GM18907 (cell line): ENCODE measurements at regions not wholly inside any gene's neighbourhood (a gene's known extent, or its start where the extent isn't known, plus 50 kb on each side); places are given as distances from the start of the nearest gene placed in this dataset.

Experiments used
- ATAC-seq: cut with Tn5 transposase; IDR thresholded peaks from one replicate; pipeline ENCODE4 v1.9.1; 2021; ENCODE audit warnings: mild to moderate bottlenecking, moderate library complexity; ENCODE audit not compliant: unreplicated experiment

DNA sequence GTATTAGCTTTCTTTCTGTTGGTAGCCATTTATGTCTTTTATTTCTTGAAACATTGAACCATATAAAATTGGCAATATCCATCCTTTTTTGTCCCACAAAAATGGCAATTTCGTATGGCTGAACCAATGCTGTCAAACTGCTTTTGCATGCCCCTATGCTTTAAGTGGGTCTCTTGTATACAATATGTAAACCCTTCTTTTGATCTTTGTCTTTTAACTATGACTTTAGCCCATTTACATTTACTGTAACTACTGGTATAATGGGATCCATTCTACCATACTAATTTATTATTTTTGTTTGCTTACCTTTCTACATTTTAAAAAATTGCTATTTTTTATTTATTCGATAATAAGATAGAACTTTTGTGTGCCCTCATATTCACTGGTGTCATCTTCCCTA, 93.4 kb downstream of the TENT4A start:
- no peak for ATAC-seq

DNA sequence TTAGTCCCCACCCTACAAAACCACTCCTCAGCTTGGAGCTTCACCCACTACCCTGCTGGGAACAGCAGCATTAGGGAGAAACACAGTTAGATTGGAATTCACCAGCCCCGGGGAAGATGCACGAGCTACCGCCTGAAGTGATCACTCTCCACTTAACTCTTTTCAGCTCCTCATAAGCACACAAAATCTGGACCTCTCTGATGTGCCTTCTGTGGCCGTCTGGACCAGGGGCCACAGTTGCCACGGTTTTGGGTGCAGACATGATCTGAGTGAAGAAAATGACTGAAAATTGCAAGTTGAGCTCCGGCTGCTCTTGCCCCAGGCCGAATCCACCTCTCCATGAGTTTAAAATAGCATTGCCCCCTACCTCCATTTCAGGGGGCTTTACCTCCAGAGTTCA, 95.2 kb downstream of the TENT4A start:
- no peak for ATAC-seq

DNA sequence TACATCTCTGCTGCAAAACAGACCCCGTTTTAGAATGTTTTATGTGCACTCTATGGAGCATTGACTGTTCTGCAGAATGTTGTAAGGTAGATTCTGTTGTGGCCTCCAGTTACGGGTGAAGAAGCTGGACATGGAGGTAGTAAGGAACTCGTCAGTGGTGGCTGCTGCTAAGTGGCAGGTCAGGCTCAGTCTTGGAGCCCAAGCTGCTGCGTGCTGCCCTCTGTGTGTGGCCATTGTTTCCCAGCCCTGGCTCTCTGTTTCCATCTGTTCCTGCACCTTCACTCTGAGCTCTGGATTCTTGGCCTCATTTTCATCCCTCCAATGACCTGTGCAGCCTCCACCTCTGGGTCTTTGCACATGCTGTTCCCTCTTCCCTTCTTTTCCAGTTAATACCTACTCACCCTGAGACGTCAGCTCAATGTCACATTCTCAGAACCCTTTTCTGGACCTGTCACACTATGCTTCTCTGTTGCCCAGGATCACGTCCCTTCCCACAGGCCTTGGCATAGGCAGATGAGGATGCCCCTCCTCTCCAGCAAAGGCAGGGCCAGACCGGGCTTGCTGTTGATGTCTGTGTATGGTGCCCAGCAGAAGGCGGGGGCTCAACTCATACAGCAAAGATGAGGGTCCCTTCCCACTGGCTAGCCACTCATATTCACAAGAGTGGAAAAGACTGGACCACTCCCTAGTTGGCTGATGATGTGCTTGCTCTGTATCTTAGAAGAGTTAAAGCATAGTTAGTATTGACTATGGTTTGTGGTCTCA, 97.6 kb downstream of the TENT4A start:
- ATAC-seq = no peak

DNA sequence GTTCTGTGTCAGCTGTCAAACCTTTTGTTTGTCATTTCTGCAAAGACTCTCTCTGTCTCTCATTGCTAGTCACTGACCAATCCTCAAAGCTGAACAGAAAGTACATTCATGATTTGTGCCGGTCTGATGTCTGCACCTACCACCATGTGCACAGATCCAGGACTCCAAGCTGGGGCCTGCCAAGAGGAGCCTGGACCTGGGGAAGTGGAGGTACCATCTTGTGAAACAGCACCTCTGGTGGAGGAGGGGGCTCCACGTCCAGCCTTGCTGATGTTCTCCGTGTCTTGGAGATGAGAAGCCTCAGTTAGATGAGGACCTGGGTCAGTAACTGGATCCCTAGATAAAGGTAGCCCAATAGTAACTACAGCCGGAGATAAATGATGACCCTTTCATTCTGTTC, 98.9 kb downstream of the TENT4A start:
- ATAC-seq = no peak

DNA sequence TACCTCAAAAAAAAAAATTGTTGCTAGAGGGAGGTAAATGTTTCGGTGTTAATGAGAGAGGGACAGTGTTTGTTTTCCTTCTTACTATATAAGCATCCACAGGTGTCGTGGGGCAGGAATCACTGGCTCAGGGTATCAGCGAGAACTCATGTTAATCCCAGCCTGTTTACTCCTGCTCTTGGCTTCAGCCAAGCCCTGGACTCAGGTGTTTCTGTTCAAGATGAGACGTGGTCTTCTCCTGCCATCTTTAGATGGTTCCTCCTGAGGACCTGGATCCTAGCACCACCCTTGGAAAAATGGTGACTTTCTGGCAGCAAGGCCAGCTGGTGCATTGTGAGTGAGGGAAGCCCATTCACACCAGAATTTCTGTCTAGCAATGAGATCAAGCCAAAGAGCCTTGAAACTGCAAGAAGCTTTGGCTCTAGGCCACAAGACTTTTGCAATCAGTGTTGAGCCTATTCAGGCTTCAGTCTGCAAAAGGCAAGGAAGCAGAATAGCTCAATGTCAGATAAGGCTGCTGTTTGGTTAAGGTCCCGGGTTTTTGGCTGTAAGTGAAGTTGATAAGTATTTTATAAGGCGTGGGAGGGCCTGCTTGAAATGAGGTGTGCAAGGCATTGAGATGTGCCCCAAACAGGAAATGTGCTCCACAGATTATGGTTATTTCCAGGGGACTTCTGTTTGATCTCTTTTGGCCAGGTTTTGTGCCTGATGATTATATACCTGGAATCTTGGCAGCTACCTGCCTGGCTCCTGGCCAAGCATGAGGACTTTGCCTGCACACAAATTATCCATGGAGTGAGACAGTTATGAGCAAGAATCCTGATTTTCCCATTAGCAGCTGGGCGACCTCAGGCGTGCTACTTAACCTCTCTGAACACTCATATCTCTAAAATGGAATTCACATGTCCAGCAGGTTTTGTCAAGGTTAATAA, 99.8 kb downstream of the TENT4A start:
- ATAC-seq = no peak

DNA sequence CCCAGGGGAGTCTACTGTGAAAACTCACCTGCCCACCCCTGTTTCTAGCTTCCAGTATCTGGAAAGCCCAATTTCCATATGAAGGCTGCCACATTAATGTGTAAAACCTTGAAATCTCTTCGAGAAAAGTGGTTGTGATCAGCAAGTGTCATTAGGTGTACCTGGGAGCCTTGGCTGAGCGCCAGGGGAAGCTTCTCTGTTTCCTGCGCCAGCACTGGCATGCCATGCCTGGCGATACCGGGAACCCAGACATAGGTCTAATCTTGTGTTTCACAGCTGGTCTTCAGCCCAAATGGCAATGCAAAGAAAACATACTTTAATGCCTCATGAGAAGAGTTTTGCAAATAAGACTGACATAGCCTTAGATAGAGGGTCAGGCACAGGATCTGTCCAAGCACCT, 101.6 kb downstream of the TENT4A start:
- no peak for ATAC-seq

DNA sequence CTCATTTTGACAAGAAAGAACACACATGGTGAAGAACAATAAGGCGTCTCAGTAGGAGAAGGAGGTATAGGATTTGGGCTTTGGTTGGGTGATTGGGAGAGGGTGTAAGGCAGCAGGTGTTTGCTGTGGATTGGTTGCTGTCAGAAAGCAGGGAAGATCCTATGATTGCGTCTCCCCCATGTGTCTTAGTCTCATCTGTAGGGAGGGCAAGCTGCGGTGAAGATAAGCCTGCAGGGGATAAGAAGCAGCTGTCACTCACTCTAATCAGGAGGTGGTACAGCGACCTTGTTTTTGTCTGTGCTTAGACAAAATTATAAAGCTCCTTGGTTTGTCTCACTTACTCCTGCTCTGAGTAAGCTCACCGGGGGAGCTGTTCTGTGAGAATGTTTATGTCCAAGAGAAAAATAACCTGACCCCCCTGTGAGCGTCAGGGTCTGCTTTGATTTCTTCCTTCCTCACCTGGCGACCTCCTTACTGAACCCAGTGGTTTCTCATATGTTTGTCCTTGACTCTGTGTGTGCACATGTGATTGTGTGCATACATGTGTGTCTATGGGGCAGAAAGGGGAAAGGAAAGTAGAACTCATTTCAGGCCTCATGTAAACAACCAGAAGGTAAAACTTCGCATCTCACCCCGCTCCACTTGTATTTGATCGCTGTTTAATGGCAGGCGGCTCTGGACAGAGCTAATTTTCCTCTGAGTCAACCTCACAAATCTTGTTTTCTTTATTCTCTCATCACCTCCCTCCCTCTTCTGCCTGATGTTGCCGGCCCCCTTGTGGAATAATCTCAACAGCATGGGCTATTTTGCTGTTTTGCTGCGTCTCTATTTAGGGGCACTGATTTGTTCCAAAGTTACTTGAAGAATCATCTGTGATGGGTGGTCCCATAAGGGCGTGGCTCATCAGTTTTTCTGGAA, 105.6 kb downstream of the TENT4A start:
- ATAC-seq = no peak

DNA sequence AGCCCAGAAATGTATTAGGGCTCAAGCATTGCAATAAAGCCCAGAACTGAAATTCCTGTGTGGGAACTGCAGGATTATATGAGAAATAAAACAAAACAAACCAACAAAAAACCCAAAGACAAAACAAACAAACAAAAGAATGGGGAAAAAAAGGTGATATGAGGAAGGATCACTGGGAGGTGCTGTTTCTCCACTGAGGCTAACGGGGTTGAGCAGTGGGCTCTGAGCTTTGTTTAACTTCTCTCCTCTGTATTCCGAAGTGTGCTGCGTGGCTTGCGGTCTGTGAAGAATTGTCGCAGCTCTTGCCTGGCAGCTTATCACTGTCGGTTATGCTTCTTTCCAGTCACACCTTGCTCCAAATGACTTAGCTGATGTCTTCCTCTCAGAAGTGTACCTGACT, 106.3 kb downstream of the TENT4A start:
- ATAC-seq = no peak

DNA sequence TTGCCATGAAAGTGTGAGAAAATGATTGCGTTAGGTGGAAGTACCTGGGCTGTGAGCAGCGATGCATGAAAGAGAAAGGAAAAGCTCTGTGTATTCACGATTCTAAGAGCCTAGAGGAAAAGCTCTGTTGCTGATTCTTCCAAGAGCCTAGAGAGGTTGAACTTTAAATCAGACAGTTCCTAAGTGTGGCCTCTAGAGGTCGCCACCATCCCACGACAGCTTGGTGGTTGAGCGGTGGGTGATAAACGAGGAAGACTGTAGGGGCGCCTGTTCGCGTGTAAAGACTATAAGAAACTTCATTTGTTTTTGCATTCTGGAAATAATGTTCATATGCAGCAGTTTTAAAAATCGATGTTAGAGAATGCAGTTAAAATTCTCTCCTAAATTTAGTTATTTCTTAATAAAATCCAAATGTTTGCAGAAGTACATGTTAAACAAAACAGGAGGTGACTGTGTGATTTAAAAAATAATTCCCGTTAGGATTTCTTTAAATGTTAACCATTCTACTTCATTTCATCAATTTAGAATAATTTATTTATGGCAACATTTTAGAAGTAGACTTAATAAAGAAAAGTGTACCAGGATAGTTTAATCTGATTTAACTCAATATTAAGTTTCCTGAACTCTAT, 107.7 kb downstream of the TENT4A start:
- peak; percentile 66 for ATAC-seq

DNA sequence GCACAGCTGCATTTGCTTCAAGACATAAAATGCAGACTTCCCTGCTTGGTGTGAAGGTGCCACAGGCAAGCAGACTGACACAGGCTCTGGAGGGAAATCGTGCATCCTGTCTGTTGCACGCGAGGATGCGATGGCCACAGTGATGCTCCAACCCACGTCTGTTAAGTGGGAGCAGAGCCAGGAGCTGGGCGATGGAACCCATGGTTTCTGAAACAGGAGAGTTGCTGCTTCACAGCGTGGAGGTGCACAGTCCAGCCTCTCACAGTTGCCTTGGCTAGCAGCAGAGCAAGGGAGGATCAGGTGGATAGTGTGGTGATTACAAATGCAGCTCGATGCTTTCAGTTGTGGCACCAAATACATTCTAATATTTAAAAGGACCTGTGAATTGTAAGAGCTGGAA, 108.8 kb downstream of the TENT4A start:
- no peak for ATAC-seq

DNA sequence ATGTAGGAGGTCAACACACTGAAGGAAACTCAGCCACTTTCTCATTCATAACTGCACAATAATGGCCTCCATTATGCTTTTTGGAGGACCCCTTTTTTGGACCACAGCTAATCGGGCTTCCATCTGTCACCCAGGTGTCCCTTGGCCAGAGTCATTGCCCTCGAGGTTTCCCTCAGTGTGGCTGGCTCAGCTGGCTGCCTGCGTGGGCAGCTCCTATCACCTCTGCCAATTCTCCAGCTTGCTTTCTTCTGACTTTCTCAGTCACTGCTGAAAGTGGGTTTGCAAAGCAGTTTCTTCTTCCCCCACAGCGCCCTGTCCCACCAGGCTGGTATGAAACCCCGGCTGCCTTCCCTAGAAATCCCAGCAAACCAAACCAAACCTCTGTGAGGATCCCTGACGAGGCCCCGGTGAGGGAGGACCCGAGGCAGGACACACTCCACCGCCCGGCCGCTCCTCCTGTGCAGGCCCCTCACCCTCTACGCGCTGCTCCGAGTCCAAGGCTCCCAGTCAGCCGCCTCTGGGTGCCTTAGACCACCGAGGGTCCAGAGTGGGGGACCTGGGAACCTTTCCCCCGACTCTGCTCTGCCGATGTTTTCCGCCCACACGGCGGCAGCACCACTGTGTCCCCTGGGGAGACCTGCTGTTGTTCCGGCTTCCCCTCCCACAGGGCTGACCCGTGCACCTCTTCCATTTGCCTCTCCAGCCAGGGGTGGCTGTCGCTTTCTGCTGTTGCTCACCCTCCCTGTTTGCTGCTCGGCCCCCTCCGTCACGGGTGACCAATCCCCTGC, 109.5 kb downstream of the TENT4A start:
- no peak for ATAC-seq

DNA sequence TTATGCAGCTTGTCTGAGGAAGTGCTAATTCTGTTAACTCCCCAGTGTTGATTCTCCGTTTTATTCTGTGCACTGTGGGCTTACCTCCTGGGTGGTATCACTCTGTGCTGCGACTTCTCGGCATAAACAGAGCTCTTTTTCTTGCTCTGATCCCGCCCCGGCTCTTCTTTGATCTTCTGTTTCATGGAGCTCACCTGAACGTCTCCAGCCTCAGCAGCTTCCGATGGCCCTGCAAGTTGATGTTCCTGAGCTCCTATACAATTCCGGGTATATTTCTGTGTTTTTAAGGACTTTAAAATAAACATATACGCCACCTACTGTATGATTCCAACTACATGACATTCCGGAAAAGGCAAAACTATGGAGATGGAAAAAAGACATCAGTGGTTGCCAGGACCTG, 110.8 kb downstream of the TENT4A start:
- ATAC-seq = no peak

DNA sequence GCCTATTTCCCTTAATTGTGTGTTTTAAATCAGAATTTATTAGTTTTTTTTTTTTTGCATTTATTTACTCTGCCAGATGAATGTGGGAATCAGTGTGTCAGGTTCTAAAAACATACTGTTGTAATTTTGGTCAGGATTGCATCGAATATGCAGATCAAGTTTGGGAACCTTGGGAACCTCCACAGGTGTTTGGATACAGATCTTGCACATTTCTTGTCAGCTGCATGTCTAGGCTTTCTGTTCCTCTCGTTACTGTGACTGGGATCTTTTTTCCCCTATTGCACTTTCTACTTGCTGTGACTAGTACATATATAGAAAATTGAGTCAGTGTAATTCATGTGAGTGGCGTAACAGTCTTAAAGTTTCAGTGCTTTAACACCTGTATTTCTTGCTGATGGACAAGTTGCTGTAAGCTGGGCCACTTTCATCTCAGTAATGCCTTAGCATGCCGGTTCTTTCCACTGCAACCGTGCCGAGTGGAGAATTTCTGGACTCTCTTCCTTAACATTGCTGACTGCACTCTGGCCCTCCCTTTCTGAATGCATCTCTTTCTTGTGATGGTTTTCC, 112.5 kb downstream of the TENT4A start:
- no peak for ATAC-seq

DNA sequence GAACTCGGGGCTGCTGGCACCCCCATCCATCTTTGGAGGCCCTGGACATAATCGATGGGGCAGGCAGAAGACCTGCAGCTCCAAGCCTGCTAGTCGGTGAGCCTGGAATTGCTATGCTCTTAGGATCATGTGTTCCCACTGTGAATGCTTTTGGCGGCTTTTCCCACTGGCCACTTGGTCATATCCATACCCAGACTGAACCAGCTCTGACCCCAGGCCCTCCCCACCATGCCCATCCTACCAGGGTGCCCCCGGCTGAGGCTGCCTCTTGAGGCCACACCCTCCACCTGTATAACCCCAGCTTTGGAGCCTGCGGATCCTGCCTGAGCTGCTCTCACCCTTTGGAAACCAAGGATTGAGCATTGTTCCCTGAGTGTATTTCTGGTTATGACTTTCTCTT, 113.5 kb downstream of the TENT4A start:
- no peak for ATAC-seq

DNA sequence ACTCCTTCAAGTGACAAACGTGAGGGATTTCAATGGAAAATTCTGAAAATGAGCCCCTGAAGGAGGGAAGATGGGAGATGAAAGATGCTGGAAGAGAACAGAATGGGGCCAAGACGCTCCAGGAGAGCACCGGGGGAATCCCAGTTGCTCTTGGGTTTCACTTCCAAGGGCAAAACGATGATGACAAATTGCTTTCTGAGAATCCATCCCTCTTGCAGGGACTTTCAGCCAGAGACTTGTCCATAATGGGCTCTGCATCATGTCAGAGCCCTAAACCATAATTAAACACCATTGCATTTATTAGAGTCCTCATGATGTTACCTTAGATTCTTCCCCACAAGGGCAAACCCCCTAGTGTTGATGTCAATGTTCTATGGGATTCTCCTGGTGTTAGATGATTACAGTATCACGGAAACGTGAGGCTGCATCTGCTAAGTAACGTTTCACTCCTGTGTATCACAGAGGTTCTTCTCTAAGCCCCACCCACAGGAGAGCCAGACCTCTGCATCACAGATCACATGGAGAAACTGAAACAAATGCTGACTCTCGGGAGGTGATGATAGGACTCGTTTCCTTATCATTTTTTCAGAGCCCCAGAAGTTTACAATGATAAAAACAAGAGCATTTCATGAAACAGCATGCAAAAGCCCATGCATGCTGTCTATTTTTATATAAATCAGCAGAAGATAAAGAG, 114.4 kb downstream of the TENT4A start:
- peak; percentile 81 for ATAC-seq

DNA sequence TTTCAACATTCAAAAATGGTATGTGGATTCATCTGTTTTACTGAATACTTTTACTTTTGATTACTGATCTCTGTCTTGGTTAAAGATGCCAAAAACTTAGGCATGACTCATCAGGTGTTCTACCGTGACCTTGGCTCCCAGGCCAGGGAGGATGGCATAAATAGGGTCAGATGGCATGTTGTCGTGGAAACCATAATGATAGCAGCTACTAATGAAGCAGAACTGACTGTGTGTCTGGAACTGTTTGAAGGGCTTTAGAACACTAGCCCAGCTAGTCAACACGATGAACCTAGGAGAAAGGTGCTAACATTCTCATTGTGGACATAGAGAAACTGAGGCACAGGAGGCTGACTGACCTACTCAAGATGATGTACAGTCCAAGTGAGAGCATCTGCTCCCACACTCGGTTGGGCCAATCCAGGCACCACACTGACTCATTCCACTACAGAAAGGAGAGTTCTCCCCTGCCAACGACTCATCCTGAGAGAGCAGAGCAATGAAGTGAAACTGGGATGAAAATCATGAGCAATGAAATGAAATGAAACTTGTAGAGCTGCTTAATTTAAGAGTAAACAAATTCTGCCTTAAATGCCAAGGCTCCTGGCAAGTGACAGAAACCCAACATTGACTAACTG, 116.0 kb downstream of the TENT4A start:
- peak; percentile 87 for ATAC-seq

DNA sequence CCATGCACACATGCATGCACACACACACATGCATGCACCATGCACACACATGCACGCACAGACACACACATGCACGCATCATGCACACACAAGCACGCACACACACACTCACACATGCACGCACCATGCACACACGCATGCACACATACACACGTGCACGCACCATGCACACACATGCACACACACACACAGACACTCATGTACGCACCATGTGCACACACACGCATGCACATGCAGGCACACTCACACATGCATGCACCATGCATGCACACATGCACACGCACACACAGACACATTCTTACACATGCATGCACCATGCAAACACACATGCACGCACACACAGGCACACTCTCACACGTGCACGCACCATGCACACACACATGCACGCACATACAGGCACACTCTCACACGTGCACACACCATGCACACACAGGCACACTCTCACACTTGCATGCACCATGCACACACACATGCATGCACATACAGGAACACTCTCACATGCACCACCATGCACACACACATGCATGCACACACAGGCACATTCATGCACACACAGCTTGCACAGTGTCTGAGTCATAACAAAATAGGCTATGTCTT, 117.5 kb downstream of the TENT4A start:
- ATAC-seq = no peak
